GM12878 (cell line): ENCODE measurements at regions not wholly inside any gene's neighbourhood (a gene's known extent, or its start where the extent isn't known, plus 50 kb on each side); places are given as distances from the start of the nearest gene placed in this dataset.

Source experiments
- ATAC-seq: fragments of 200-7000 bp; cut with Tn5 transposase; 3 replicates; pipeline ENCODE4 v1.9.1; 2020; ENCODE audit warnings: mild to moderate bottlenecking, moderate library complexity
- BruUV-seq: library from RNA; stranded (reverse); fragments of 400-500 nt; replicated peaks from 2 replicates; lab custom pipeline; 2021; lab: Mats Ljungman, UMichigan
- CTCF ChIA-PET: fragments of 300-600 bp; sonication (Branson Sonifier 250); formaldehyde crosslinking; extraction: SDS; loops from one replicate; lab custom pipeline; 2021; ENCODE audit warnings: inconsistent platforms; lab: Yijun Ruan, JAX
- POLR2A ChIA-PET: fragments of 350-600 bp; formaldehyde crosslinking; extraction: SDS; loops from one replicate; lab custom pipeline; 2021; ENCODE audit warnings: inconsistent platforms; lab: Charles Lee
- RAD21 ChIA-PET: fragments of 300-600 bp; sonication (Branson Sonifier 250); formaldehyde crosslinking; loops from one replicate; lab custom pipeline; 2023; ENCODE audit warnings: antibody characterized with exemption; ENCODE audit not compliant: unreplicated experiment; lab: Charles Lee
- SMC1A ChIA-PET: fragments of 300-600 bp; sonication (Branson Sonifier 250); formaldehyde crosslinking; loops from one replicate; lab custom pipeline; 2023; ENCODE audit not compliant: unreplicated experiment, uncharacterized antibody; lab: Charles Lee
- DNase-seq: peaks from one replicate; pipeline ENCODE4 v3.0.0-alpha.2; 2011; ENCODE audit warnings: low read depth, low spot score
- FAIRE-seq: peaks from 3 replicates; lab custom pipeline; 2011; peaks lifted over from hg19 to GRCh38; lab: Jason Lieb, UNC
- H2AFZ ChIP-seq: 2 replicates; pipeline ENCODE4 v1.6.0; 2011; ENCODE audit warnings: low read depth, low read length, control low read depth; ENCODE audit not compliant: control insufficient read depth
- H3K27ac ChIP-seq: 2 replicates; pipeline ENCODE4 v1.5.1; 2011; ENCODE audit warnings: control low read depth; ENCODE audit not compliant: control insufficient read depth, insufficient read depth
- H3K27me3 ChIP-seq, 2 experiments: replicated peaks in 1 of 2; 2 replicates each; pipeline versions ENCODE4 v1.6.0 to v1.6.1; 2011; ENCODE audit warnings: low read length in 1 of 2; ENCODE audit not compliant: control insufficient read depth in 2 of 2, insufficient read depth in 2 of 2
- H3K36me3 ChIP-seq, 2 experiments: 2 replicates each; pipeline ENCODE4 v1.5.1; 2011; ENCODE audit warnings: low read length in 1 of 2; ENCODE audit not compliant: control insufficient read depth in 2 of 2, insufficient read depth in 2 of 2
- H3K4me1 ChIP-seq: 2 replicates; pipeline ENCODE4 v1.6.1; 2011; ENCODE audit warnings: mild to moderate bottlenecking, low read length, moderate library complexity, mixed read lengths; ENCODE audit not compliant: control insufficient read depth, insufficient read depth
- H3K4me2 ChIP-seq: 2 replicates; pipeline ENCODE4 v1.6.0; 2011; ENCODE audit warnings: control low read depth; ENCODE audit not compliant: control insufficient read depth, insufficient read depth
- H3K4me3 ChIP-seq: fragments of 200-600 bp; sonication (generic); 2 replicates; pipeline ENCODE4 v1.5.1; 2016
- H3K79me2 ChIP-seq: 2 replicates; pipeline ENCODE4 v1.6.0; 2011; ENCODE audit warnings: low read length; ENCODE audit not compliant: control insufficient read depth, insufficient read depth
- H3K9ac ChIP-seq: 2 replicates; pipeline ENCODE4 v1.8.0; 2011; ENCODE audit warnings: low read length, control low read depth, mixed read lengths; ENCODE audit not compliant: control insufficient read depth, insufficient read depth
- H3K9me3 ChIP-seq: replicated peaks from 3 replicates; pipeline ENCODE4 v1.5.1; 2011; ENCODE audit warnings: mild to moderate bottlenecking, low read length; ENCODE audit not compliant: control insufficient read depth, insufficient read depth
- H4K20me1 ChIP-seq: 2 replicates; pipeline ENCODE4 v1.6.0; 2011; ENCODE audit not compliant: control insufficient read depth, insufficient read depth
- BRCA1 ChIP-seq: IDR thresholded peaks from 2 replicates; pipeline ENCODE4 v1.6.1; 2011; ENCODE audit warnings: low read depth, low read length, improper control_type of control experiment
- CBFB ChIP-seq: IDR thresholded peaks from 2 replicates; pipeline ENCODE4 v1.6.1; 2016; ENCODE audit warnings: antibody characterized with exemption, low read depth
- CREM ChIP-seq: IDR thresholded peaks from 2 replicates; pipeline ENCODE4 v1.6.1; 2014; ENCODE audit warnings: antibody characterized with exemption, low read depth
- ETV6 ChIP-seq, 2 experiments: fragments of 450-650 bp in 1 of 2; IDR thresholded peaks in 1 of 2; conservative IDR thresholded peaks in 1 of 2; 2 replicates each; pipeline ENCODE4 v1.6.1; 2014; ENCODE audit warnings: antibody characterized with exemption in 1 of 2, borderline replicate concordance in 1 of 2, low read depth in 1 of 2, mild to moderate bottlenecking in 1 of 2, moderate library complexity in 1 of 2
- HDAC6 ChIP-seq: fragments of 200-600 bp; sonication (generic); IDR thresholded peaks from one replicate; pipeline ENCODE4 v1.8.0; 2017; ENCODE audit warnings: antibody characterized with exemption; ENCODE audit not compliant: unreplicated experiment
- KAT2A ChIP-seq: conservative IDR thresholded peaks from 2 replicates; pipeline ENCODE4 v1.6.1; 2011; ENCODE audit warnings: low read depth, low read length; ENCODE audit not compliant: control insufficient read depth
- MYC ChIP-seq: IDR thresholded peaks from 2 replicates; pipeline ENCODE4 v1.6.1; 2011; ENCODE audit warnings: mild to moderate bottlenecking, low read length, moderate library complexity, inconsistent platforms; ENCODE audit not compliant: insufficient read depth, insufficient replicate concordance, insufficient read length, severe bottlenecking
- SIX5 ChIP-seq: IDR thresholded peaks from 2 replicates; pipeline ENCODE4 v1.6.1; 2011; ENCODE audit warnings: mild to moderate bottlenecking, low read depth, low read length, moderate library complexity; ENCODE audit not compliant: severe bottlenecking
- SPI1 ChIP-seq: IDR thresholded peaks from 2 replicates; pipeline ENCODE4 v1.6.1; 2011; ENCODE audit warnings: low read depth, mild to moderate bottlenecking, low read length, moderate library complexity, borderline replicate concordance; ENCODE audit not compliant: insufficient read depth
- ZSCAN29 ChIP-seq: fragments of 450-650 bp; IDR thresholded peaks from 2 replicates; pipeline ENCODE4 v1.6.1; 2017; ENCODE audit warnings: mild to moderate bottlenecking, moderate library complexity
- WGBS: methylation state at CpG from one replicate; pipeline ENCODE4 v1.1.6; 2016; ENCODE audit warnings: low lambda C conversion rate; ENCODE audit not compliant: insufficient replicate concordance, insufficient coverage; ENCODE audit errors: missing lambda C conversion rate; 5-methylcytosine and 5-hydroxymethylcytosine counted together
- in situ Hi-C: fragments of 300-500 bp; cut with MboI; formaldehyde crosslinking; loops from 9 replicates; pipeline ENCODE4 v1.14.3; 2018; ENCODE audit warnings: mixed read lengths
- intact Hi-C: fragments of 100-400 bp; cut with micrococcal nuclease; formaldehyde crosslinking; loops from one replicate; pipeline ENCODE4 v1.14.2; 2022; ENCODE audit not compliant: unreplicated experiment
- TF ChIP-seq, protein P1 (sequence below): fragments of 450-650 bp; formaldehyde crosslinking; IDR thresholded peaks from 2 replicates; pipeline ENCODE4 v1.5.0; 2022; ENCODE audit warnings: mild to moderate bottlenecking, missing genetic modification characterization
- TF ChIP-seq, protein P2 (sequence below): fragments of 450-650 bp; IDR thresholded peaks from 2 replicates; pipeline ENCODE4 v1.6.1; 2014; ENCODE audit warnings: mild to moderate bottlenecking

- Histone ChIP-seq H3K4me3 (no peak overlapping the region), H4K20me1 (no peaks in the 10 kb centered on the region; the same call in 1 of the 2 replicates), H3K9ac (no peak overlapping the region), H3K4me2 (no peak overlapping the region), H3K4me1 (no peaks in the 10 kb centered on the region), H3K79me2 (no peaks in the 10 kb centered on the region), H3K36me3 (no peaks in the 10 kb centered on the region), H2AFZ (no peak overlapping the region), H3K9me3 (no peaks in the 10 kb centered on the region), H3K27me3 (peaks cover 0 to 2% of the 10 kb centered on the region in 2 experiments; a peak in 1 of 4 replicates), H3K27ac (no peak overlapping the region)
- ChIA-PET SMC1A (no interaction called here), POLR2A (no interaction called here), CTCF (no interaction called here), RAD21 (no interaction called here)
- no TSS peak for BruUV-seq
- DNase-seq, result no peak
- no peak for FAIRE-seq
- 2% methylated on average over 3 of the region's 3 CpGs for WGBS
- TF ChIP-seq HDAC6 (no peak), SPI1 (no peak), SIX5 (no peak), ETV6 (conservative IDR thresholded peaks at IDR 0.05 in 1 of 2, IDR thresholded peaks at IDR 0.05 in 1 of 2; ENCODE audit: borderline replicate concordance in 1 of 2, low read depth in 1 of 2) (no peak), KAT2A (no peak), CREM (no peak), CBFB (no peak), BRCA1 (no peak), MYC (no peak), ZSCAN29 (no peak)
- TF ChIP-seq, protein P1, sequence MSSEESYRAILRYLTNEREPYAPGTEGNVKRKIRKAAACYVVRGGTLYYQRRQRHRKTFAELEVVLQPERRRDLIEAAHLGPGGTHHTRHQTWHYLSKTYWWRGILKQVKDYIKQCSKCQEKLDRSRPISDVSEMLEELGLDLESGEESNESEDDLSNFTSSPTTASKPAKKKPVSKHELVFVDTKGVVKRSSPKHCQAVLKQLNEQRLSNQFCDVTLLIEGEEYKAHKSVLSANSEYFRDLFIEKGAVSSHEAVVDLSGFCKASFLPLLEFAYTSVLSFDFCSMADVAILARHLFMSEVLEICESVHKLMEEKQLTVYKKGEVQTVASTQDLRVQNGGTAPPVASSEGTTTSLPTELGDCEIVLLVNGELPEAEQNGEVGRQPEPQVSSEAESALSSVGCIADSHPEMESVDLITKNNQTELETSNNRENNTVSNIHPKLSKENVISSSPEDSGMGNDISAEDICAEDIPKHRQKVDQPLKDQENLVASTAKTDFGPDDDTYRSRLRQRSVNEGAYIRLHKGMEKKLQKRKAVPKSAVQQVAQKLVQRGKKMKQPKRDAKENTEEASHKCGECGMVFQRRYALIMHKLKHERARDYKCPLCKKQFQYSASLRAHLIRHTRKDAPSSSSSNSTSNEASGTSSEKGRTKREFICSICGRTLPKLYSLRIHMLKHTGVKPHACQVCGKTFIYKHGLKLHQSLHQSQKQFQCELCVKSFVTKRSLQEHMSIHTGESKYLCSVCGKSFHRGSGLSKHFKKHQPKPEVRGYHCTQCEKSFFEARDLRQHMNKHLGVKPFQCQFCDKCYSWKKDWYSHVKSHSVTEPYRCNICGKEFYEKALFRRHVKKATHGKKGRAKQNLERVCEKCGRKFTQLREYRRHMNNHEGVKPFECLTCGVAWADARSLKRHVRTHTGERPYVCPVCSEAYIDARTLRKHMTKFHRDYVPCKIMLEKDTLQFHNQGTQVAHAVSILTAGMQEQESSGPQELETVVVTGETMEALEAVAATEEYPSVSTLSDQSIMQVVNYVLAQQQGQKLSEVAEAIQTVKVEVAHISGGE (CRISPR knock-in tag), result no peak
- TF ChIP-seq, protein P2, sequence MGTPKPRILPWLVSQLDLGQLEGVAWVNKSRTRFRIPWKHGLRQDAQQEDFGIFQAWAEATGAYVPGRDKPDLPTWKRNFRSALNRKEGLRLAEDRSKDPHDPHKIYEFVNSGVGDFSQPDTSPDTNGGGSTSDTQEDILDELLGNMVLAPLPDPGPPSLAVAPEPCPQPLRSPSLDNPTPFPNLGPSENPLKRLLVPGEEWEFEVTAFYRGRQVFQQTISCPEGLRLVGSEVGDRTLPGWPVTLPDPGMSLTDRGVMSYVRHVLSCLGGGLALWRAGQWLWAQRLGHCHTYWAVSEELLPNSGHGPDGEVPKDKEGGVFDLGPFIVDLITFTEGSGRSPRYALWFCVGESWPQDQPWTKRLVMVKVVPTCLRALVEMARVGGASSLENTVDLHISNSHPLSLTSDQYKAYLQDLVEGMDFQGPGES, result no peak
- ATAC-seq, result no peak
- intact Hi-C loops, result no loop called here
- in situ Hi-C loops, result no loop called here
These were observed 89.4 kb upstream of the GPR26 start for GRCh38 chr10:123576706-123577105.
